ENCODE measurements at regions not wholly inside any gene's neighbourhood (a gene's known extent, or its start where the extent isn't known, plus 50 kb on each side); places are given as distances from the start of the nearest gene placed in this dataset.

- no peaks in the 10 kb centered on the region for H3K27me3 ChIP-seq (ENCODE audit: control insufficient read depth in 4 of 4, insufficient read depth in 4 of 4, low read length in 3 of 4)
- no peaks in the 10 kb centered on the region for H3K9me3 ChIP-seq (ENCODE audit: control insufficient read depth in 4 of 4, low read length in 3 of 4)
- H3K4me1 ChIP-seq (ENCODE audit: control insufficient read depth in 4 of 4, insufficient read depth in 4 of 4, low read length in 3 of 4) = peaks cover 0 to 2% (median 0%) of the 10 kb centered on the region in 4 donors
- TF ChIP-seq HNF4G (IDR thresholded peaks at IDR 0.05) (no peak), SP1 (IDR thresholded peaks at IDR 0.05) (no peak), JUND (IDR thresholded peaks at IDR 0.05) (no peak), TAF1 (conservative IDR thresholded peaks at IDR 0.05) (no peak), FOXA1 (IDR thresholded peaks at IDR 0.05) (no peak)
- no peak overlapping the region for H3K4me3 ChIP-seq (ENCODE audit: low read depth in 1 of 3, low read length in 3 of 3)
- H3K9ac ChIP-seq (ENCODE audit: low read depth in 1 of 2, low read length in 2 of 2) = no peak overlapping the region
- no peak for DNase-seq (ENCODE audit: low spot score)
- H3K36me3 ChIP-seq (ENCODE audit: control insufficient read depth in 4 of 4, insufficient read depth in 3 of 4, low read depth in 1 of 4, low read length in 3 of 4) = no peaks in the 10 kb centered on the region
- WGBS = 96% methylated on average over 8 of the region's 8 CpGs
- H3K27ac ChIP-seq (ENCODE audit: low read depth in 1 of 2, low read length in 2 of 2) = no peak overlapping the region
Measured at GRCh38 chr11:70569618-70569890, 171.2 kb downstream of the CTTN start.

GRCh38 chr11:70569996-70570692 lies 171.8 kb downstream of the CTTN start:
- WGBS = 94% methylated on average over 19 of the region's 19 CpGs
- Histone ChIP-seq H3K27me3 (ENCODE audit: control insufficient read depth in 4 of 4, insufficient read depth in 4 of 4, low read length in 3 of 4) (no peaks in the 10 kb centered on the region), H3K9ac (ENCODE audit: low read depth in 1 of 2, low read length in 2 of 2) (no peak overlapping the region), H3K27ac (ENCODE audit: low read depth in 1 of 2, low read length in 2 of 2) (no peak overlapping the region), H3K4me3 (ENCODE audit: low read depth in 1 of 3, low read length in 3 of 3) (no peak overlapping the region), H3K36me3 (ENCODE audit: control insufficient read depth in 4 of 4, insufficient read depth in 3 of 4, low read depth in 1 of 4, low read length in 3 of 4) (no peaks in the 10 kb centered on the region), H3K9me3 (ENCODE audit: control insufficient read depth in 4 of 4, low read length in 3 of 4) (no peaks in the 10 kb centered on the region), H3K4me1 (ENCODE audit: control insufficient read depth in 4 of 4, insufficient read depth in 4 of 4, low read length in 3 of 4) (peaks cover 0 to 7% (median 0%) of the 10 kb centered on the region in 4 donors)
- no peak for TF ChIP-seq ATF3 (IDR thresholded peaks at IDR 0.05)
- no peak for TF ChIP-seq HNF4G (IDR thresholded peaks at IDR 0.05)
- no peak for TF ChIP-seq JUND (IDR thresholded peaks at IDR 0.05)
- no peak for TF ChIP-seq RAD21 (IDR thresholded peaks at IDR 0.05)
- TF ChIP-seq HNF4A (conservative IDR thresholded peaks at IDR 0.05) = no peak
- TF ChIP-seq NR2F2 (IDR thresholded peaks at IDR 0.05) = no peak
- no peak for TF ChIP-seq FOXA1 (IDR thresholded peaks at IDR 0.05)
- no peak for TF ChIP-seq CTCF (IDR thresholded peaks at IDR 0.05; ENCODE audit: low read depth, low read length, missing input control)
- no peak for TF ChIP-seq SP1 (IDR thresholded peaks at IDR 0.05)
- TF ChIP-seq MAX (IDR thresholded peaks at IDR 0.05) = no peak
- TF ChIP-seq FOXA2 (IDR thresholded peaks at IDR 0.05) = no peak
- TF ChIP-seq REST (IDR thresholded peaks at IDR 0.05) = no peak
- TF ChIP-seq ZBTB33 (IDR thresholded peaks at IDR 0.05) = no peak
- no peak for TF ChIP-seq TAF1 (conservative IDR thresholded peaks at IDR 0.05)
- no peak for TF ChIP-seq EGR1 (IDR thresholded peaks at IDR 0.05; ENCODE audit: low read depth in 2 of 2)
- no peak for TF ChIP-seq RXRA (IDR thresholded peaks at IDR 0.05)
- TF ChIP-seq GABPA (IDR thresholded peaks at IDR 0.05 in 1 of 2, conservative IDR thresholded peaks at IDR 0.05 in 1 of 2) = no peak
- no peak for TF ChIP-seq YY1 (IDR thresholded peaks at IDR 0.05)
- DNase-seq (ENCODE audit: low spot score) = no peak

Measured in liver (tissue), 8 donors.